Psoas muscle (tissue), 7 donors: ENCODE measurements at regions not wholly inside any gene's neighbourhood (a gene's known extent, or its start where the extent isn't known, plus 50 kb on each side); places are given as distances from the start of the nearest gene placed in this dataset.

Experiments
- ATAC-seq, 4 donors: fragments of 200-7000 bp; cut with Tn5 transposase; one replicate each; pipeline ENCODE4 v1.9.1; 2020; ENCODE audit warnings: moderate library complexity in 3 of 4, mild to moderate bottlenecking in 2 of 4
- DNase-seq, 2 donors: peaks; one replicate each; pipeline ENCODE4 v3.0.0-alpha.2; 2020
- H3K27ac ChIP-seq: fragments of 200-600 bp; one replicate; pipeline ENCODE4 v1.8.0; 2022
- H3K27me3 ChIP-seq, 3 donors: fragments of 200-600 bp in 1 of 3; one replicate each; pipeline versions ENCODE4 v1.6.1 to v1.8.0; 2013 to 2022; ENCODE audit warnings: low read length in 2 of 3, mild to moderate bottlenecking in 2 of 3, moderate library complexity in 1 of 3; ENCODE audit not compliant: insufficient read depth in 3 of 3
- H3K36me3 ChIP-seq, 2 donors: fragments of 200-600 bp in 1 of 2; one replicate each; pipeline versions ENCODE4 v1.6.1 to v1.8.0; 2013 to 2022; ENCODE audit warnings: low read depth in 1 of 2, mild to moderate bottlenecking in 1 of 2, moderate library complexity in 1 of 2; ENCODE audit not compliant: insufficient read depth in 1 of 2
- H3K4me1 ChIP-seq: fragments of 200-600 bp; one replicate; pipeline ENCODE4 v1.8.0; 2022
- H3K4me3 ChIP-seq: fragments of 200-600 bp; one replicate; pipeline ENCODE4 v1.8.0; 2022; ENCODE audit warnings: mild to moderate bottlenecking
- H3K9me3 ChIP-seq: fragments of 200-600 bp; one replicate; pipeline ENCODE4 v1.8.0; 2022
- CTCF ChIP-seq: fragments of 200-600 bp; IDR thresholded peaks from one replicate; pipeline ENCODE4 v1.8.0; 2022; ENCODE audit warnings: antibody characterized with exemption
- WGBS, 3 donors: extraction: QIAGEN DNeasy Blood & Tissue Kit; methylation state at CpG; one replicate each; pipeline versions ENCODE4 v1.1.6 to v1.1.7; 2013; 5-methylcytosine and 5-hydroxymethylcytosine counted together
- intact Hi-C, 2 donors: fragments of 100-400 bp; cut with DNase I; formaldehyde crosslinking; loops; one replicate each; pipeline versions ENCODE4 v1.11.0 to v1.14.2; 2022
- donor health status: healthy with polysubstance abuse.
- donor health status: DM: no; HTN: no; CAD: no; lungs with moderate emphysema.
- donor health status: Bipolar disorder and iron deficiency.
- donor health status: healthy.
- donor health status: DM: yes; HTN: yes; CAD: no.
- donor health status: DM: no; HTN: no; CAD: no.
- donor health status: DM: yes; HTN: yes; CAD: no.

GRCh38 chr15:31525185-31525695 is 198.6 kb downstream of the KLF13 start:
- DNase-seq (no peak), ATAC-seq (no peak)
- no peaks in the 10 kb centered on the region for H3K4me1 ChIP-seq
- H3K36me3 ChIP-seq: no peaks in the 10 kb centered on the region
- intact Hi-C loops: no loop called here
- H3K4me3 ChIP-seq: no peak overlapping the region
- no peaks in the 10 kb centered on the region for H3K9me3 ChIP-seq
- TF ChIP-seq CTCF: no peak
- 90 to 92% (median 91%) methylated on average over 8 of the region's 8 CpGs for WGBS, 3 donors
- H3K27me3 ChIP-seq: no peaks in the 10 kb centered on the region
- no peak overlapping the region for H3K27ac ChIP-seq

- DNase-seq (no peak), ATAC-seq (no peak)
- WGBS, 3 donors: 91 to 95% (median 93%) methylated on average over 13 to 18 of the region's 18 CpGs
- no peak for TF ChIP-seq CTCF
- Histone ChIP-seq H3K4me1 (no peaks in the 10 kb centered on the region), H3K36me3 (no peaks in the 10 kb centered on the region), H3K27ac (no peak overlapping the region), H3K4me3 (no peak overlapping the region), H3K9me3 (no peaks in the 10 kb centered on the region), H3K27me3 (no peaks in the 10 kb centered on the region)
- intact Hi-C loops: no loop called here
These were observed 199.5 kb downstream of the KLF13 start for GRCh38 chr15:31525988-31526665.

DNA sequence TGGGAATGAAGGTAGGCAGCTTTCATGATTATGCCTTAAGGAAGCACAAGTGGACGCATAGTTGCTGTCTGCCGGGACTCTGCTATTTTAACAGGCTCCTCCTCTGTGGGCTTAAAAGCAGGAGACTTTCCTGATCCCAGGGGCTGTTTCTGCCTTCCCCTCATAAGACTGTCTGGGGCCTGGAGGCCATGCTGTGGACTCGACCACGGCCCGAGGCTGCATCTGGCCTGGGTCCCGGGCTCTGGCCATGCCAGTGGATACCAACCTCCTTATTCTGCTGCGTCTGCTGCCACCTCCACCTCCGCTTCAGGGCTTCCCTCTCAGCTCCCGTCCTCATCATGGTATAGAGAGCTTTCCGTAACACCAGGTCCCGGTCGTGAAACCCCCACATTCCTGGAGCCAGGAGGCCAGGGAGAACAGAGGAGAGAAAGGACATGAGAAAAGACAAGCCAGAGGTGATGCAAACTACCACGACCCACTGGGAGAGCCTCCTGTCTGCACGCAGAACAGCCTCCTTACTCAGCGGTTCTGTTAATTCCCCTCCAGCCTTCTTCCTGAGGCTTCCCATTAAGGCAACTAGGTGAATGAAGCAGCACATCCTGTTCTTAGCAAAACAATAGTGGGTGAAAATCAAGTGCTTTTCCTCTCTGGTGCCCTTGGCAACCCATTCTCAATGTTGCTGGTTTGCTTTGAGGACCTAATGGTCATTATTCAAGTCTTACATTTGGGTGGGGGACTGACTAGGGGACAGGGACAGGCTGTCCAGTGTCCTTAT is 200.5 kb downstream of the KLF13 start:
- no peak overlapping the region for H3K27ac ChIP-seq
- H3K4me1 ChIP-seq: no peaks in the 10 kb centered on the region
- DNase-seq (no peak), ATAC-seq (no peak)
- no peaks in the 10 kb centered on the region for H3K36me3 ChIP-seq
- H3K4me3 ChIP-seq: no peak overlapping the region
- H3K9me3 ChIP-seq: no peaks in the 10 kb centered on the region
- WGBS, 3 donors: 71 to 77% (median 72%) methylated on average over 15 of the region's 15 CpGs
- intact Hi-C loops: no loop called here
- no peaks in the 10 kb centered on the region for H3K27me3 ChIP-seq
- TF ChIP-seq CTCF: no peak

DNA sequence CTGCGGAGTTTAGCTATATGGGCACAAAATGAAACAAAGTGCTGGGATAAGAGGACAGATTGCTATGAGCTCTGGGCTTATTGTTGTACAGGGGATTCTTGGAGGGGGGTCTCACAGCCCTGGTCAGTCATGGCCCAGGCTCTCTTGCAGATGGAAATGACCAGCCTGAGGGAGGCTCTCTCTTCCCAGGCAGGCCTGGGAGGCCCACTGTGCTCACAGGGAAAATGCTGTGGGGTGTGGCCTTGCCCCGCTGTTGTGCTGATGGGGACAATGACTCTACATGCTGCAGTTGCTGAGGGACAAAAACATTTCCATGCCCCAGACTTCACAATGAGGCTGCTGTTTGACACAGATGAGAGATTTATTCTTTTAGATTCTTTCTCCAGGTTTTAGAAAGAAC is 202.2 kb downstream of the KLF13 start:
- no peak for DNase-seq
- H3K36me3 ChIP-seq: no peaks in the 10 kb centered on the region
- H3K4me1 ChIP-seq: no peaks in the 10 kb centered on the region
- no peaks in the 10 kb centered on the region for H3K9me3 ChIP-seq
- H3K4me3 ChIP-seq: no peak overlapping the region
- no peak for TF ChIP-seq CTCF
- intact Hi-C loops: no loop called here
- ATAC-seq: no peak
- H3K27me3 ChIP-seq: no peaks in the 10 kb centered on the region
- 95 to 100% (median 96%) methylated on average over 2 of the region's 2 CpGs for WGBS, 3 donors
- no peak overlapping the region for H3K27ac ChIP-seq
